Endothelial cell of umbilical vein (primary cell): ENCODE measurements at regions not wholly inside any gene's neighbourhood (a gene's known extent, or its start where the extent isn't known, plus 50 kb on each side); places are given as distances from the start of the nearest gene placed in this dataset.

ENCODE experiments used
- BruUV-seq: library from RNA; stranded (reverse); fragments of 400-500 nt; replicated peaks from 2 replicates; lab custom pipeline; 2021; lab: Mats Ljungman, UMichigan
- CTCF ChIA-PET: fragments of 300-600, 350-600 bp; sonication (Branson Sonifier 250); formaldehyde crosslinking; loops from one replicate; lab custom pipeline; 2021; ENCODE audit warnings: antibody characterized with exemption, inconsistent platforms; lab: Charles Lee
- POLR2A ChIA-PET: fragments of 300-600, 350-600 bp; sonication (Branson Sonifier 250); formaldehyde crosslinking; loops from one replicate; lab custom pipeline; 2021; ENCODE audit warnings: antibody characterized with exemption, inconsistent platforms; lab: Charles Lee
- DNase-seq: peaks from one replicate; pipeline ENCODE4 v3.0.0-alpha.2; 2011; ENCODE audit warnings: low read depth, low spot score
- FAIRE-seq: peaks from 2 replicates; lab custom pipeline; 2011; peaks lifted over from hg19 to GRCh38; lab: Jason Lieb, UNC
- H2AFZ ChIP-seq: 2 replicates; pipeline ENCODE4 v1.6.0; 2012; ENCODE audit warnings: low read depth, low read length, control low read depth, inconsistent platforms
- H3K27ac ChIP-seq: 2 replicates; pipeline ENCODE4 v1.5.1; 2011; ENCODE audit warnings: low read depth, mild to moderate bottlenecking, control low read depth, low read length, moderate library complexity; ENCODE audit not compliant: insufficient read depth
- H3K27me3 ChIP-seq, 2 experiments: 2 replicates each; pipeline versions ENCODE4 v1.6.0 to v1.6.1; 2011; ENCODE audit warnings: low read length in 2 of 2, mixed read lengths in 1 of 2; ENCODE audit not compliant: control insufficient read depth in 2 of 2, insufficient read depth in 2 of 2
- H3K36me3 ChIP-seq, 2 experiments: 2 replicates in 1 of 2; 3 replicates in 1 of 2; pipeline ENCODE4 v1.5.1; 2011; ENCODE audit warnings: low read length in 2 of 2, mild to moderate bottlenecking in 1 of 2, moderate library complexity in 1 of 2; ENCODE audit not compliant: control insufficient read depth in 2 of 2, insufficient read depth in 2 of 2; ENCODE audit errors: extremely low read depth in 1 of 2
- H3K4me1 ChIP-seq: 3 replicates; pipeline ENCODE4 v1.5.1; 2011; ENCODE audit warnings: mild to moderate bottlenecking, low read length; ENCODE audit not compliant: control insufficient read depth, insufficient read depth; ENCODE audit errors: extremely low read depth
- H3K4me2 ChIP-seq: 2 replicates; pipeline ENCODE4 v1.6.1; 2011; ENCODE audit warnings: low read length, control low read depth, mixed read lengths; ENCODE audit not compliant: insufficient read depth
- H3K4me3 ChIP-seq, 3 experiments: fragments of 200-600 bp in 1 of 3; sonication (generic), shearing (Covaris generic) in 1 of 3; replicated peaks in 1 of 3; 2 replicates each; pipeline ENCODE4 v1.5.1; 2011 to 2016; ENCODE audit warnings: control low read depth in 3 of 3, low read length in 3 of 3, mild to moderate bottlenecking in 2 of 3, inconsistent platforms in 1 of 3, low read depth in 1 of 3, moderate library complexity in 1 of 3; ENCODE audit not compliant: insufficient read depth in 1 of 3
- H3K79me2 ChIP-seq: 2 replicates; pipeline ENCODE4 v1.6.0; 2012; ENCODE audit warnings: low read length, inconsistent platforms; ENCODE audit not compliant: control insufficient read depth, insufficient read depth
- H3K9ac ChIP-seq: replicated peaks from 2 replicates; pipeline ENCODE3; 2011; ENCODE audit warnings: low read length, control low read depth; ENCODE audit not compliant: insufficient read depth; ENCODE audit errors: extremely low read depth
- H3K9me1 ChIP-seq: replicated peaks from 3 replicates; pipeline ENCODE4 v1.6.0; 2011; ENCODE audit warnings: mild to moderate bottlenecking, low read length; ENCODE audit not compliant: control insufficient read depth, insufficient read depth; ENCODE audit errors: extremely low read depth
- H3K9me3 ChIP-seq: replicated peaks from 2 replicates; pipeline ENCODE4 v1.5.1; 2012; ENCODE audit warnings: low read length, inconsistent platforms; ENCODE audit not compliant: control insufficient read depth, insufficient read depth
- H4K20me1 ChIP-seq: replicated peaks from 2 replicates; pipeline ENCODE3; 2011; ENCODE audit warnings: mild to moderate bottlenecking, low read length; ENCODE audit not compliant: control insufficient read depth, insufficient read depth; ENCODE audit errors: extremely low read depth
- EZH2 ChIP-seq: IDR thresholded peaks from 2 replicates; pipeline ENCODE4 v1.6.1; 2012; ENCODE audit warnings: borderline replicate concordance, low read depth, mild to moderate bottlenecking, moderate library complexity, low read length, inconsistent platforms; ENCODE audit not compliant: severe bottlenecking
- FOS ChIP-seq: IDR thresholded peaks from 2 replicates; pipeline ENCODE4 v1.6.1; 2011; ENCODE audit warnings: mild to moderate bottlenecking, low read length, moderate library complexity, borderline replicate concordance; ENCODE audit not compliant: insufficient read depth
- GATA2 ChIP-seq: IDR thresholded peaks from 2 replicates; pipeline ENCODE4 v1.7.0; 2011; ENCODE audit warnings: low read depth, mild to moderate bottlenecking, moderate library complexity, mixed read lengths, low read length; ENCODE audit not compliant: insufficient read length, insufficient read depth
- JUN ChIP-seq: IDR thresholded peaks from 2 replicates; pipeline ENCODE4 v1.6.1; 2011; ENCODE audit warnings: borderline replicate concordance, low read depth; ENCODE audit not compliant: insufficient read length, insufficient read depth
- POLR2A ChIP-seq: IDR thresholded peaks from 2 replicates; pipeline ENCODE4 v1.6.1; 2012; ENCODE audit warnings: low read depth, mild to moderate bottlenecking, control low read depth, low read length
- POLR2AphosphoS5 ChIP-seq: IDR thresholded peaks from 2 replicates; pipeline ENCODE4 v1.6.1; 2012; ENCODE audit warnings: low read depth, mild to moderate bottlenecking, control low read depth, low read length, moderate library complexity; ENCODE audit not compliant: insufficient read depth
- dilution Hi-C: fragments of 300-500 bp; cut with MboI; formaldehyde crosslinking; loops from one replicate; pipeline ENCODE4 v1.15.0; 2019; ENCODE audit warnings: low sequenced_read_pairs; ENCODE audit not compliant: extremely low pct_ligation_motif_present
- intact Hi-C: fragments of 100-400 bp; cut with micrococcal nuclease; formaldehyde crosslinking; loops from one replicate; pipeline ENCODE4 v1.10.0; 2022
- TF ChIP-seq, protein P1 (sequence below), 2 donors: IDR thresholded peaks; 1 replicate in 1 of 2; 2 replicates in 1 of 2; pipeline ENCODE4 v1.5.1; 2011; ENCODE audit warnings: low read length in 2 of 2, mild to moderate bottlenecking in 2 of 2, moderate library complexity in 2 of 2, control low read depth in 1 of 2, inconsistent platforms in 1 of 2, low read depth in 1 of 2; ENCODE audit not compliant: insufficient read depth in 1 of 2; ENCODE audit errors: extremely low read depth in 1 of 2
- TF ChIP-seq, protein P2 (sequence below): IDR thresholded peaks from 2 replicates; pipeline ENCODE4 v1.6.1; 2011; ENCODE audit not compliant: insufficient read depth, insufficient read length

DNA sequence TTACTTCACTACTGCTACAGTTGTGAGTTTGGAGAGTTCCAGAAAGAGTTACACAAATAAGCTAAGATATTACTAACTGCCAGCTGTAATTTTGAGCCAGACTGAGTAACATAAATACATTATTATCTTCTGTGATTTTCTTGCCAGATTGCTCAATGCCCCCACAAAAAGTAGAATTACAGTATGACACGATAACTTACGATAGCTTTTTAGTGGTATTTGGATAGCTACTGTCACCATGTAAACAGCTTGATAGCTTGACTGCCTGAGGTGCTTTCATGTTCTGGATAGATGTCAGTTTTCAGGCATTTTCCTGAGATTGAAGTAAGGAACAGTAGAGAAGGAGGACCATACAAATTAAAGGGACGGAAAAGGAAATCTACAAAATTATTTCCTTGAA is 533.3 kb downstream of the SOCS6 start:
- CTCF ChIA-PET = no interaction called here

DNA sequence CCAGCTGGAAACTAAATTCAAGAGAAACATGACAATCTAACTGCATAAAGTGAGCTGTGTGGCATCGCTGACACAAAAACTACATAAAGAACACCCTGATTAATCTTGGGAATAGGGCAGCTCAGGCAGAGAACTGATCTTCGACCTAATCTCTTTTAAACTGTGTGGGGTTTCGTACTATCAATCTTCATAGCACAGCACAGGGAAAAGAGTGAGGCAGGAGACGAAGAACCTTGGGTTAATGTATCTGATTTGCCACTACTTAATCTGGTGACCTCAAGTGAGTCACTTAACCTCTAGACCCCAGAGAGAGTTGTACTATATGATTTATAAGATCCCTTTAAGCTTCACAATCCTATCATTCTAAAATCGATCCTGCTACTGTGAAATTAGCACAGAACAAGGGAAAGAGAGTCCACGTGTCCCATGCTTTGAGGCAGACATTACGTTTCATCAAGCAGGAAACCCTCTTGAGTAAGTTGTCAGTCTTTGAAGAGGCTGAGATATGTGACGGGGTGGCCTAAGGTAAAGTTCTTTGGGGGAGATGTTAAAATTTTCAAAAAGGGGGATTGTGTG is 519.7 kb downstream of the SOCS6 start:
- intact Hi-C loops = no loop called here
- Histone ChIP-seq H3K4me2 (no peak overlapping the region), H3K27me3 (no peaks in the 10 kb centered on the region), H3K4me3 (no peak overlapping the region), H3K9me1 (no peaks in the 10 kb centered on the region), H3K9ac (no peak overlapping the region), H2AFZ (no peak overlapping the region), H3K27ac (no peak overlapping the region), H3K79me2 (no peaks in the 10 kb centered on the region), H3K9me3 (no peaks in the 10 kb centered on the region), H3K4me1 (no peaks in the 10 kb centered on the region), H3K36me3 (no peaks in the 10 kb centered on the region), H4K20me1 (no peaks in the 10 kb centered on the region)
- POLR2A ChIA-PET = no interaction called here
- DNase-seq (no peak), FAIRE-seq (no peak)
- no TSS peak for BruUV-seq
- CTCF ChIA-PET = no interaction called here
- dilution Hi-C loops = no loop called here
- TF ChIP-seq JUN (no peak), EZH2 (no peak), POLR2AphosphoS5 (no peak), POLR2A (no peak), GATA2 (no peak), FOS (no peak)
- TF ChIP-seq, protein P1, sequence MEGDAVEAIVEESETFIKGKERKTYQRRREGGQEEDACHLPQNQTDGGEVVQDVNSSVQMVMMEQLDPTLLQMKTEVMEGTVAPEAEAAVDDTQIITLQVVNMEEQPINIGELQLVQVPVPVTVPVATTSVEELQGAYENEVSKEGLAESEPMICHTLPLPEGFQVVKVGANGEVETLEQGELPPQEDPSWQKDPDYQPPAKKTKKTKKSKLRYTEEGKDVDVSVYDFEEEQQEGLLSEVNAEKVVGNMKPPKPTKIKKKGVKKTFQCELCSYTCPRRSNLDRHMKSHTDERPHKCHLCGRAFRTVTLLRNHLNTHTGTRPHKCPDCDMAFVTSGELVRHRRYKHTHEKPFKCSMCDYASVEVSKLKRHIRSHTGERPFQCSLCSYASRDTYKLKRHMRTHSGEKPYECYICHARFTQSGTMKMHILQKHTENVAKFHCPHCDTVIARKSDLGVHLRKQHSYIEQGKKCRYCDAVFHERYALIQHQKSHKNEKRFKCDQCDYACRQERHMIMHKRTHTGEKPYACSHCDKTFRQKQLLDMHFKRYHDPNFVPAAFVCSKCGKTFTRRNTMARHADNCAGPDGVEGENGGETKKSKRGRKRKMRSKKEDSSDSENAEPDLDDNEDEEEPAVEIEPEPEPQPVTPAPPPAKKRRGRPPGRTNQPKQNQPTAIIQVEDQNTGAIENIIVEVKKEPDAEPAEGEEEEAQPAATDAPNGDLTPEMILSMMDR (IDR thresholded peaks at IDR 0.05; ENCODE audit: extremely low read depth in 1 of 2, insufficient read depth in 1 of 2, low read depth in 1 of 2, low read length in 2 of 2) = no peak

More for the DNA sequence above, 533.3 kb downstream of the SOCS6 start:
- Histone ChIP-seq H3K27ac (no peak overlapping the region), H2AFZ (no peak overlapping the region), H3K9me1 (no peaks in the 10 kb centered on the region), H3K9ac (no peak overlapping the region), H3K4me2 (no peak overlapping the region), H3K36me3 (no peaks in the 10 kb centered on the region), H3K4me3 (no peak overlapping the region), H4K20me1 (no peaks in the 10 kb centered on the region), H3K79me2 (no peaks in the 10 kb centered on the region), H3K4me1 (no peaks in the 10 kb centered on the region), H3K9me3 (no peaks in the 10 kb centered on the region), H3K27me3 (no peaks in the 10 kb centered on the region)
- intact Hi-C loops (no loop called here), dilution Hi-C loops (no loop called here)
- no peak for DNase-seq
- no peak for FAIRE-seq
- BruUV-seq = no TSS peak
- TF ChIP-seq, protein P2, sequence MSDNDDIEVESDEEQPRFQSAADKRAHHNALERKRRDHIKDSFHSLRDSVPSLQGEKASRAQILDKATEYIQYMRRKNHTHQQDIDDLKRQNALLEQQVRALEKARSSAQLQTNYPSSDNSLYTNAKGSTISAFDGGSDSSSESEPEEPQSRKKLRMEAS = no peak
- POLR2A ChIA-PET = no interaction called here
